Sciatic nerve (tissue), 2 donors: ENCODE measurements at regions not wholly inside any gene's neighbourhood (a gene's known extent, or its start where the extent isn't known, plus 50 kb on each side); places are given as distances from the start of the nearest gene placed in this dataset.

Experiments
- ATAC-seq: fragments of 200-7000 bp; cut with Tn5 transposase; one replicate; pipeline ENCODE4 v1.9.1; 2020; ENCODE audit warnings: mild to moderate bottlenecking, moderate library complexity
- DNase-seq: peaks from one replicate; pipeline ENCODE4 v3.0.0-alpha.2; 2020; ENCODE audit warnings: low spot score
- intact Hi-C: fragments of 100-400 bp; cut with DNase I; formaldehyde crosslinking; loops from one replicate; pipeline ENCODE4 v1.14.2; 2022
- donor health status: DM: no; HTN: no; CAD: no.
- donor health status: DM: no; HTN: no; CAD: no.

- peak; percentile 75 for ATAC-seq
- intact Hi-C loops, result no loop called here
- no peak for DNase-seq
Measured at GRCh38 chr2:19736191-19736831, 165.5 kb downstream of the TTC32 start.

- intact Hi-C loops, result no loop called here
- no peak for DNase-seq
- ATAC-seq, result no peak
Measured at GRCh38 chr2:19733951-19734425, 167.8 kb downstream of the TTC32 start.

- no peak for DNase-seq
- intact Hi-C loops, result no loop called here
- ATAC-seq, result no peak
Measured at GRCh38 chr2:19733390-19733789, 168.4 kb downstream of the TTC32 start.

DNA sequence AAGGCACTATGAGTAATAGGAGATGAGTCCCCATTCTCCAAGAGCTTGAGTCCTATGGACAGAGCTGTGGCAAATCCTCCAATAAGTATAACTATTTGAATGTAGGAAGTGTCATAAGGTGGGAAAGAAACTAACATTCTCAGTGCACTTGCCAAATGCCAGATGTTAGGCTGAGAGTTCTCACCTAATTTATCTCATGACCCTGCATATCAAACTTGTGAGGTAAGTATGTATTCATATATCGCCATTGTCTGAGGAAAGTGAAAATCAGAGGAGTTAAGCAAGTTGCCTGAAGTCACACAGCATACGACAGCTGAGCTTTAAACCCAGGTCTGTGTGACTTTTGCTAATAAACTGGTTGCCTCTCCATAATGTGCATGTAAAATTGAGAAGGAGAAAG lies 169.5 kb downstream of the TTC32 start:
- DNase-seq (no peak), ATAC-seq (no peak)
- intact Hi-C loops, result no loop called here

DNA sequence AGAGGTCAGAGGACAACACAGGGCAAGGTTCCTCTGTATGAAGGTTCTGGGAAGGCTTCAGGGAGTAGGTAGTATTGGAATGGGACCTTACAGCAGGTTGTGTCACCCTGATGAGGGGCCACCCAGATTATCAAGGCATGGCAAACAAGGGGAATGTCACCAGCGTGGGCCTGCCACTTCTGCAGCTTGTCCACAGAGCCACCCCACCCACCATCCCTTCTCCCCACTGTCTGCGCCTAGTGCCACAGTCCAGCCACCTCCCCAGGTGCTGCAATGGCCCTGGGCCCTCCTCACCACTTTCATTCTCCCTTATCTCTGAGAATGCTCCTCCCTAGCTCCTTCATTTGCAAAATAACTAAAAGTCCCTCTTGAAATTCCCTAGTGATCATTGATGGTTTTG lies 170.3 kb downstream of the TTC32 start:
- ATAC-seq (no peak), DNase-seq (no peak)
- intact Hi-C loops, result no loop called here

GRCh38 chr2:19731037-19731436 lies 170.7 kb downstream of the TTC32 start:
- intact Hi-C loops, result no loop called here
- no peak for DNase-seq
- ATAC-seq, result no peak

DNA sequence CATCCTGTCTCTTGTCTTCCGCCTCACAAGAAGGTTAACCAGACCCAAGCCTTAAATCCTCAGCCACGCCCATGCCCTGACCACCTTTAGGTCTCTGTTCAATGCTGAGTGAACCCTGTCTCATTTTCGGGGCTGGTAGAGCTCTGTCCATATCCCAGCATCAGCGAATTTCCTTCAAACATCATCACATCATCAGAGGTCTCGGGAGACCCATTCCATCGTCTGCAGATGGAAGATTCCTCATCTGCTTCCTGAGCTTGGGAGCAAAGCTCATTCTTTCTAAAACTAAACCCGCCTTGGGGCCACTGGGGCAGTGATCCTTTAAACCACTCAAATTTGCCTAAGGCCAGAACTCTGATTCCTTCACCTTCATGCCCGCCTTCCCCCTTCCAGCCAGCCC lies 173.7 kb downstream of the TTC32 start:
- no peak for DNase-seq
- intact Hi-C loops, result no loop called here
- no peak for ATAC-seq

- intact Hi-C loops, result no loop called here
- ATAC-seq (no peak), DNase-seq (no peak)
Measured at GRCh38 chr2:19725392-19725791, 176.4 kb downstream of the TTC32 start.

DNA sequence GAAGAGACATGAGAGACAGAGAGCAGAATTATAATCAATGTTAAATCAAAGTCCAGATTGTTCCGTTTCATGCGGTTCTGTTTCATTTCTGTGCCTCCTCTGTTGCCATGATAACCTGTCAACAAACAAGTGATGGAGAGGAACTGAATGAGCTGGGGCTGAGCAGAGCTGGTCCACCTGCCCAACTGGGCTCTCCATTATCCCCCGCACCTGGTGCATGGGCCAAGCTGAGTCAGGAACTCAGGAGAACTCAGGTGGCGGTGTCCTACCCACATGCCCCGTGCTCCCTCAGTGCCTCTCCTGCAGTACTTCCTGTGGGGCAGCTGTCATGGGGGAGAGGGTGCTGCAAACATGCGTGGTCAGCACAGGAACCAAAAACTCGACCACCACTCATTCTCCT lies 178.8 kb downstream of the TTC32 start:
- intact Hi-C loops, result no loop called here
- DNase-seq, result no peak

DNA sequence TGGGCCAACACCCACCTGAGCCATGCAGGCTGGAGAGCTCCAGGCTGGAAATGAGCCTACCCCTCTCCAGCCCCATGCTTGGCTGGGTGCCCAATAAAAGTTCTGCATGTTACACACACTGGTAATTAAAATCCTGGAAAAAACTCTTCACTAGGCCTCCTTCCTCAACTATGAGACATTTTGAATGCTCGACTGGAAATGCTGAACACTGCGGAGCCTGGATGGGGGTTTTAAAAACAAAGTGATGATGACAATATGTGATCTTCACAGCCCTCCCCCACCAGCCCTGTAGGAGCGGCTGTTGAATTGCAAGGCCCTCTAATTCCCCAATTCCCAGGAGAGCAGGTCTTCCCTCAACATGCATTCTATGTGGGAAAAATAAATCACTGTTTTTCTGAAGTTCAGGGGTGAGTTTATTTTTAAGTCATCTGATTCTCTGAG lies 179.2 kb downstream of the TTC32 start:
- no peak for ATAC-seq
- intact Hi-C loops, result no loop called here
- DNase-seq, result no peak

More for the DNA sequence above, 178.8 kb downstream of the TTC32 start:
- ATAC-seq, result peak; percentile 50

- intact Hi-C loops, result no loop called here
- DNase-seq (no peak), ATAC-seq (no peak)
Measured at GRCh38 chr2:19720306-19720705, 181.5 kb downstream of the TTC32 start.

- intact Hi-C loops, result loop anchor here (2.0 kb wide), 1 partner anchor 25 kb away; no protein-coding TSS in a partner anchor
- ATAC-seq (no peak), DNase-seq (no peak)
Measured at GRCh38 chr2:19719540-19719939, 182.2 kb downstream of the TTC32 start.

- intact Hi-C loops, result no loop called here
- DNase-seq (no peak), ATAC-seq (no peak)
Measured at GRCh38 chr2:19717446-19717845, 184.3 kb downstream of the TTC32 start.

DNA sequence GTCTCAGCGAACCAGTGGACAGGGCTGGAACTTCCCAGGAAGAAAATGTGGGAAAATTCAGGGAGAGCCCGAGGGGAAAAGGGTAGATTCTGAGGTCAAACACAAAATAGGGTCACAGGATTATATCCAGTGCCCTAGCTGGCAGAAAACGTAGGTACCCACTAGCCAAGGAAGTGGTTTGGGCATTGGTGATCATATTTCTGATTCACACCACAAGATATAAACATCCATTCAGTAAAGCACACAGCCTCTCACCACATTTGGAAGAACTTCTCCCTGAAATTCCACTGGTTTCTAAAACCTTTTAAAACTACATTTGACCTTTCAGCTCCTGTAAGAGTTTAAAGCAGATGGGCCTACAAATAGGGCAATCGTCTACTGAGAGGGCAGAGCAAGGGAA lies 186.9 kb downstream of the TTC32 start:
- ATAC-seq (no peak), DNase-seq (no peak)
- intact Hi-C loops, result no loop called here

DNA sequence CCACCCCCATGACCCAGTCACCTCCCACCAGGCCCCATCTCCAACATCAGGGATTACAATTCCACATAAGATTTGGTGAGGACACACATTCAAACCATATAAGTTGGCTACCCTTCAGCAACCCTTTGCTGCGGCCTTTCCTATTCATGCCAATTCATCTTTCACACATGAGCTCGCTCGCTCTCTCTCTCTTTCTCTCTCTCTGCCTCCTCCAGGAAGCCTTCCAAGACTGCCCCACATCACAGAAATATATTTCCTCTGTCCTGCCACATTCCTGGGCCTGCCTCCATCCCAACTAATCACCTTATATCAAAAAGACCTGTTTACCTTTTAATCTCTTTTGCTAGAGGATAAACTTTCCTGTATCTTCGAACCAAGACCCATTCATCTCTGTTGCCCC lies 188.9 kb downstream of the TTC32 start:
- ATAC-seq (no peak), DNase-seq (no peak)
- intact Hi-C loops, result no loop called here

- intact Hi-C loops, result no loop called here
- peak; percentile 44 for ATAC-seq
- DNase-seq, result no peak
Measured at GRCh38 chr2:19711470-19712372, 190.1 kb downstream of the TTC32 start.

DNA sequence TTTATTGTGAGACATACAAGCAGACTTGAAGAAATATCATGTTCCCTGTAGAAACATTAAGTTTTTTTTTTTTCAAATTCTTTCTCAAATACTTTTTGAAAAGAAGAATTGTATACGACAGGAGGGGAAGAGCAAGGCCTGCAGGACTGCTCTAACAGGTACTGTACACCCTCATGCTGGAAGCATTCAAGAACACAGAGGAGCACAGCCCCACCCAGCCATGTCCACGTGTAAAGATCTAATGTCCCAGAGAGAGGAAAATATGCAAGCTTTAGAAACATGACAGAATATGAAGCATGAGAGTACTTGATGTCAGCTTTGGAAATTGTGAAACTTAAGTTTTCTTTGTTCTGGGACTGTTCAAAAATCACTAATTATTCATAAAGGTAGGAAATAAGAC lies 191.6 kb downstream of the TTC32 start:
- DNase-seq (no peak), ATAC-seq (no peak)
- intact Hi-C loops, result no loop called here

DNA sequence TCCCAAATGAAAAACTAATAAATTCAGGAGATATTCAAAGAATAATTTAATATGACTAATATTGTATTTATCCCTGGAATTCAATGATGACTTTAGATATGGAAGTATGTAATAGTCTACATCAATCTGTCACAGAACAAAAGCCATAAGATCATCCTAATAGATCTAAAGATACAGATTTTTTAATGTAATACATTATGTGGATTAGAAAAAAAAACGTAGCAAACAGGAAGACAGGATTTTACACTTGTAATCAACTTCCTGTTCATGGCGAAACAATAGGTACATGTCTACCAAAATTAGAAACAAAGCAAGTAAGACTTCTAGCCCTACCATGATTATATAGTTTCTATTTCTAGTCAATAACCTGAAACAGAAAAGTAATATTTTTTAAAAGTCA lies 192.2 kb downstream of the TTC32 start:
- DNase-seq (no peak), ATAC-seq (no peak)
- intact Hi-C loops, result no loop called here

DNA sequence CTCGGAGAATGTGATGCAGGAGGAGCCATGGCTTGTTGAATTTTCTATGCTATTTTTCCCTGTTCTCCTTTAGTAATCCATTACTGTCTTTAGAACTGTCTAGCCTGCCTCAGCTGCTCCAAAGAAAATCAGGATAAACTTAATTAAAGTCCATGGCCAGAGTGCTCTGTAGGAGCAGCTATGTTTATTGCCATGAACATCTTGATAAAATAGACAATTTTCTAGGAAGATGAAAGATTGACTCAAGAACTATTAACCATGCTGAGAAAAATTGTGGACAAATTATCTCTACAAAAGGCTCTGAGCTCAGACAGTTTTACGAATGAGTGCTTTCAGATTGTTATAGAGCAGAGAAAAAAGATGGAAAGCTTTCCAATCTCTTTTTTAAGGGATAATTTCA lies 193.0 kb downstream of the TTC32 start:
- DNase-seq (no peak), ATAC-seq (no peak)
- intact Hi-C loops, result no loop called here

GRCh38 chr2:19706332-19706731 lies 195.5 kb downstream of the TTC32 start:
- ATAC-seq (no peak), DNase-seq (no peak)
- intact Hi-C loops, result no loop called here
